GM18868 (cell line): ENCODE measurements at regions not wholly inside any gene's neighbourhood (a gene's known extent, or its start where the extent isn't known, plus 50 kb on each side); places are given as distances from the start of the nearest gene placed in this dataset.
"Not testable (repeated sequence)": the region's sequence is repeated elsewhere in the genome, so short reads cannot be mapped to it uniquely, and the experiment has no call there.

Experiments
- ATAC-seq: cut with Tn5 transposase; IDR thresholded peaks from one replicate; pipeline ENCODE4 v1.9.1; 2021; ENCODE audit warnings: mild to moderate bottlenecking, moderate library complexity; ENCODE audit not compliant: unreplicated experiment

DNA sequence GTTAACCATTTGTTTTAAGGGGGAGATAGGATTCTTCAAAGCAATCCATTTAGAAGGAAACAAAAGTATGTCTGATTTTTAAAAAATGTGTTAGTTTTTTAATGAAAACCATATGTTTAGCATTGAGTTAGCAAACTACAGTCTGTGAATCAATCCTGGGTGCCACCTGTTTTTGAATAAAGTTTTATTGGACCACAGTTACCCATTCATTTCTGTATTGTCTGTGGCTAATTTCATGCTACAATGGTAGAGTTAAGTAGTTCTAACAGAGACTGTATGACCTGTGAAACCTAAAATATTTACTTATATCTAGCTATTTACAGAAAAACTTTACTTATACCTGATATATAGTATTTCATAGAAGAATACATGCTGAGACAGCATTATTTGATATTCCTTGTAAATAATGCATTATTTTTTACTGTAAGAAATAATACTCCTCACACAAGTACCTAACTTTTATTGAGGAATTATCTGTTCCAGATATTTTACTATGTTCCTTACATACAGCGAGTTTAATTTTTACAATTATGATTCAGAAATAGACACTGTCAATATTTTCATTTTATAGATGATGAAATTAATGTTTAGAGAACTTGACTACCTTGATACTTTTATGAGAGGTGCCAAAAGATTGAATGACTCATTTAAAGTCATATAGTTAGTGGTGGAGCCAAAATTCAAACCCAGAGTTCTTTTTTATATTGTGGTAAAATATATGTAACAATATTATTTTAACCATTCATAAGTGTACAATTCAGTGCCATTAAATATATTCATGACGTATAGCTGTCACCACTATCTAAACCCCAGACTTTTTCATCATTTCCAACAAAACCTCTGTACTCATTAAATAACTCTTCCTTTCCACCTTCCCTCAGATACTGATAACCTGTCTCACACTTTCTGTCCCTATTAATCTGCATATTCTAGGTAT, 122.0 kb downstream of the GLUD2 start:
- ATAC-seq = no peak

- ATAC-seq = no peak
Measured at GRCh38 chrX:121172703-121173102, 125.3 kb downstream of the GLUD2 start.

- ATAC-seq = no peak
Measured at GRCh38 chrX:121179972-121180371, 132.6 kb downstream of the GLUD2 start.

DNA sequence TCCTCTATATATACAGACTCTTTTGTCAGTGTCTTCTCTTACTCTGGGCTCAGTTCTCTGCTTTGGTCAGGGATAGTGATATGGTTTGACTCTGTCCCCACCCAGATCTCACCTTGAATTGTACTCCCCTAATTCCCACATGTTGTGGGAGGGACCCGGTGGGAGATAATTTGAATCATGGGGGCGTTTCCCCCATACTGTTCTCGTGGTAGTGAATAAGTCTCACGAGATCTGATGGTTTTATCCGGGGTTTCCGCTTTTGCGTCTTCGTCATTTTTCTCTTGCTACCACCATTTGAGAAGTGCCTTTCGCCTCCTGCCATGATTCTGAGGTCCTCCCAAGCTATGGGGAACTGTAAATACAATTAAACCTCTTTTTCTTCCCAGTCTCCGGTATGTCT, 144.4 kb downstream of the GLUD2 start:
- ATAC-seq = no peak

- peak; percentile 54 for ATAC-seq
Measured at GRCh38 chrX:121195719-121196118, 148.3 kb downstream of the GLUD2 start.

DNA sequence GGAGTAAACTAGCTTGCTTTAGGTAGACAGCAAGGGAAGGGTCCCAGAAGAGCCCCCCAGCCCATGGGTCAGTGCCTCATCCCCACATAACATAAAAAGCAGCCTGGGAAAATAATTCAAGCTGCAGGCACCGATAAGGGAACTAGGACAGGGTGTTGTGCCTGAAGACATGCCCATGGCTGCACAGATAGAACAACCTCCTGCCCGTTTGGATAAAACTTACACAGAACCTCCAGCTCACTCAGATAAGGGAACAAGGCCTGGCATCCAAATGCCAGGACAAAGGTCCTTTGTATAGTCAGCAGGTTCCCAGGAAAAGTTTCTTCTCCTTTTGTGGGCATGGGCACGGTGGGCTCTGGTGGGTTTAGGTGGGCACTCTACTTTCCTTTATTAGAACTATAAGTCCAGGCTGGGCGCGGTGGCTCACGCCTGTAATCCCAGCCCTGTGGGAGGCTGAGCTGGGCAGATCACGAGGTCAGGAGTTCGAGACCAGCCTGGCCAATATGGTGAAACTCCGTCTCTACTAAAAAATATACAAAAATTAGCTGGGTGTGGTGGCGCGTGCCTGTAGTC, 149.5 kb downstream of the GLUD2 start:
- not testable (repeated sequence) for ATAC-seq

GRCh38 chrX:121208563-121208962, 161.2 kb downstream of the GLUD2 start:
- no peak for ATAC-seq

GRCh38 chrX:121216641-121217374, 169.4 kb downstream of the GLUD2 start:
- no peak for ATAC-seq

- ATAC-seq = no peak
Measured at GRCh38 chrX:121221322-121221977, 174.0 kb downstream of the GLUD2 start.

DNA sequence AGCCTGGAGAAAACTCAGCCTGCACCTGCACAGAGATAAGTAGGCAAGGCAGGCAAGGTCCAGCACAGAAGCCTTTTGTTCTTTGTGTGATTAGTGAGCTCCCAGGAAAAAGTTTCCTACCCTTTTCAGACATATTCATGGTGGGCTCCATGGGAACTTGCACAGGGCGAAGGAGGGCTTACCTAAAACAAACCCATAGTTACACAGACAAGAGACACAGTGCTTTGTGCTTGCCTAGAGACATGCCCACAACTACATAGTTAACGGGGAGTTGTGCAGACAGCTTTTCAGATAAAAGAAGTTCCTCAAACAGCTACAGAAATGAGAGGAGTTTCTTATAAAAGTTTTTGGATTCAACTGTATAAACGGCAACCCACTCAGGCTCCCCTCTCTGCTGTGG, 180.5 kb downstream of the GLUD2 start:
- ATAC-seq = no peak

- no peak for ATAC-seq
Measured at GRCh38 chrX:121231566-121232358, 184.4 kb downstream of the GLUD2 start.

DNA sequence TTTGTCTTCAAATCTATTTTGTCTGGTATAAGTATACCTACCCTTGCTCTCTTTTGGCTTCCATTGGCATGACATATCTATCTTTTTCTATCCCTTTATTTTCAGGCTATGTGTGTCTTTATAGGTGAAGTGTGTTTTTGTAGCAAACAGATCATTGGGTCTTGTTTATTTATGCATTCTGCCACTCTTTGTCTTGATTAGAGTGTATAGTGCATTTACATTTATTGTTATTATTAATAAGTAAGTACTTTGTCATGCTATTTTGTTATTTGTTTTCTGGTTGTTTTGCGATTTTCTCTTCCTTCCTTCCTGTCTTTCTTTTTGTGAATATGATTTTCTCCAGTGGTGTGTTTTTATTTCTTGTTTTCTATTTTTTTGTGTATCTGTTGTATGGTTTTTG, 188.6 kb downstream of the GLUD2 start:
- ATAC-seq = no peak

- ATAC-seq = no peak
Measured at GRCh38 chrX:121238093-121238492, 190.7 kb downstream of the GLUD2 start.

- no peak for ATAC-seq
Measured at GRCh38 chrX:121244511-121244910, 197.1 kb downstream of the GLUD2 start.

- no peak for ATAC-seq
Measured at GRCh38 chrX:121245763-121246162, 198.4 kb downstream of the GLUD2 start.

DNA sequence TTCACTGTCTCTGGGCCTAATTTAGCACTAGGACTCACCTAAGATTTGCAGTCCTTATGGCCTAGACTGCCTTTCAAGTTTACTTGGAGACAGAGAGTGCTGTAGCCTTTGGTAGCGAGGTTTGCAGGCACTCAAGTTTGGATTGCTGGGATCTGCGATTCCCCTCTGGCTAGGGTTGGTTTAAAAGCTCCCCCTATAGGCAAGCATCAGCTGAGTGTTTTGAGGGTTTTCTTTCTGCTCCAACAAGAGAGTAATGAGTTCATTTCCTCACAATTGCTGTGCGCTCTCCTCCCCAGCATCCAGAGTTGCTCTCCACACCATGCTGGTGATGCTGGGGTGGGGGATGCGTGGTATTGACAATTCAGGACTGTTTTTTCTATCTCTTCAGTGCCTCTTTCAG, 206.9 kb downstream of the GLUD2 start:
- ATAC-seq = peak; percentile 47

DNA sequence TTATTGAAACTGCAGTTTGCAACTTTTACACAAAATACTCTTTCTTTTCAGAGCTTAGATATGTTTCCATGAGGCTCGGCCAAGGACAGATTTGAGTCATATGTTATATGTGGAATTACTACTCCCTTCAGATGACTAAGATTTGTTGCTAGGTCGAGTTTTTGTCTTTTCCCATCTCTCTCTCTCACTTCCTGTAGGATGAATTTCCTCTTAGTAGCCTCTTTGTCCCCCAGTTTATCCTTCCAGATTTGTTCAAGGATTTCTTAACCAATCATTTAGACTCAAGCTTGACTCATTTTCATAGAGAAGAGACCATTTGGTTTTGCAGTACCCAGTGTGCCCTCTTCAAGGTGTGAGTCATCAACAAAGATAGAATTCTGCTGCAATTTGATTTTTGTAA, 209.2 kb downstream of the GLUD2 start:
- peak; percentile 45 for ATAC-seq

- peak; percentile 53 for ATAC-seq
Measured at GRCh38 chrX:121258545-121258944, 211.1 kb downstream of the GLUD2 start.

- ATAC-seq = no peak
Measured at GRCh38 chrX:121259170-121259569, 211.8 kb downstream of the GLUD2 start.

DNA sequence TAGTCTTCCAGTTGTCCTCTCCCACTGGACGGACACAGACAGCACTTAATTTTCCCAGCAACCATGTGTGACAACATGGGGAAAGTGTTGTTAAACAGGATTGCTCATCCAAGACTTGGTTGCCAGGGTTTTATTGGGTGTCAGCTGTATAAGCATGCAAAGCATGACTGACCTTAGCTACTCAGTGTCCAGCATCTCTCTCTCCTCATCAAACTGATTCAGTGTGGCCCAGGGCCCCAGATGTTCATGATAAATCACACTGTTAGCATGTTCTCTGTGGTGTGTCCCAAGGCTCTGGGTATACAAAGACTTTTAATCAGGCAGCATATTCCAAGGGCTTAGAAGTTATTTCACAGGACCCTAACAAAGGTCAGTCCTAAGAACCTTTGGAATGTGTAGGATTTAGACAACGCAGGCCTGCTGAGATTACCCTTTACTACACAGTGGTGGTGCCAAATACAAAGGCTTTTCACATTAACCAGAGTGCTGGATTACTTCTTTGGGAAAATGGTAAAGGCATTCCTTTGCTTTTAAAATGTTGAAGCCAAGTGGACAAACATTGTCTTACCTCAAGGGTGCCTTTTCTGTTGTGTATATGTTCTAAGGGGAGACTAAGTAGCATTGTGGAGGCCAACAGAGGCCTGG, 213.3 kb downstream of the GLUD2 start:
- no peak for ATAC-seq
